GDM1 (cell line): ENCODE measurements at regions not wholly inside any gene's neighbourhood (a gene's known extent, or its start where the extent isn't known, plus 50 kb on each side); places are given as distances from the start of the nearest gene placed in this dataset.

Source experiments
- DNase-seq: peaks from one replicate; lab custom pipeline; 2025; lab: John Stamatoyannopoulos, UW

- DNase-seq = no peak
Measured at GRCh38 chr3:188041193-188041592, 112.8 kb upstream of the LPP start.

GRCh38 chr3:188041895-188042294 is 112.1 kb upstream of the LPP start:
- no peak for DNase-seq

- DNase-seq = no peak
Measured at GRCh38 chr3:188042466-188042865, 111.5 kb upstream of the LPP start.

DNA sequence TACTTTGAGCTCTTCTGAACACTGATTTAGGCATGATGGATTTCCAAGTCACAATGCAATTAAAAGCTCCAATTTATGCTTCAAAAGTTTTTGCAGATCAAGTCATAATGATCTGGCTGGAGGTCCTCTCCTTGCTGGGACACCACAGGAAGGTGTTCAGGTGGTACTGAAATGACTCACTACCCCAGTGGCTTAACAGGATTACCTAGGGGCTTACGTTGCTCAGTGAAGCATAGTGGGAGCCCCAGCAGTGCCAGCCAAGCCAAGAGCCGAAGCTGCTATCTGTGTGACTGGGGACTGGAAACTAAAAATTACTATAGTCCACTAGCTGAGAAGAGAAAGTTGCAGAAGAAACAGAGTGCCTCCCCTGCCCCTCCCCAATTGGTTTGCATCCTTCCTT is 110.1 kb upstream of the LPP start:
- no peak for DNase-seq

DNA sequence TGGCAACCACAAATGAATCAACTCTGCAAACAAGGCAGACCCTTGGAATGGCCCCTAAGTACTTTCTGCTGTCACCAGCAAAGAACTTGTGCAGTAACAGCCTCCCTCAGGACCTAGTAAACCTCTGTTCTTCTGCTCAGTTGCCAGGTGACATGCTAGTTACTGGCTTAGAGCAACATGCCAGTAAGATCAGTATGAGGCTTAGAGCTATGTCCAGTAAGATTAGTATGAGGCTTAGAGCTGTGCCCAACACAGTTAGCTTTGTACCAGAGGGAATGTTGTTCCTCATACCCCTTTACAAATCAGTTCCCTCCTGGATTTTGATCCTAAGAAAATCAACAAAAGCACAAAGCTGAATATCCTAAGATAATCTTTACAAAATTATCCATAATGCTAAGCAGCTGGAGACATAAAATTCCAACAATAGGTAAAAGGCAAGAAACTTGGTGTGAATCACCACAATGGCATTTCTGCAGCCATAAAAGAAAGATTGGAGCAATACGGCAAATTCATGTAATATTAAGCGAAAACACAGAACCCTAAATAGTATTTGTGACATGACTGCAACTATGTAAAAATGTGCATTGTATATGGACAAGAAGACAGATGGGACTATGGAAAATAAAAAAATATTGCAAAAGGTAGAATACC is 107.3 kb upstream of the LPP start:
- no peak for DNase-seq

- DNase-seq = no peak
Measured at GRCh38 chr3:188047536-188047935, 106.4 kb upstream of the LPP start.

GRCh38 chr3:188049606-188050530 is 104.1 kb upstream of the LPP start:
- DNase-seq = peak; percentile 29

GRCh38 chr3:188051801-188052168 is 102.2 kb upstream of the LPP start:
- DNase-seq = no peak

- DNase-seq = no peak
Measured at GRCh38 chr3:188052169-188053035, 101.6 kb upstream of the LPP start.

- no peak for DNase-seq
Measured at GRCh38 chr3:188053036-188053340, 101.0 kb upstream of the LPP start.

GRCh38 chr3:188053710-188054380 is 100.1 kb upstream of the LPP start:
- DNase-seq = no peak

GRCh38 chr3:188054541-188054940 is 99.4 kb upstream of the LPP start:
- no peak for DNase-seq

DNA sequence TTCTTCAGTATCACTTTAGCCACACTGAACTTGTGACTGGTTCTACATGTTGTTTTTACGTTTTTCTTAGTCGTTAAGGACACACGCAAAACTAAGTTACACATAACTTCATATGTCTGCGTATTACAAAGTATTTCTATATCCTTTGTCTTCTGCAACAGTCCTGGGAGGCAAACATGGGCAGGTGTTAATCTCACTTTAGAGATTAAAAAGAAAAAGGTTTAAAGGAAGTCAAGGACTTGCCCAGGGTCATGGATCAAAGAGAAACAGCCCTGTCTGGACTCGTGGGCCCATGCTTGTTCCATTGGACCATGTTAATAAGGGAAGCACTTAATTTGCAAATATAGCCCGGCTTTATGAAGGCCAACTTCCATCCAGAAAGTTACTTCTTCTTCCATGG is 98.6 kb upstream of the LPP start:
- DNase-seq = no peak

GRCh38 chr3:188057124-188057523 is 96.8 kb upstream of the LPP start:
- DNase-seq = no peak

GRCh38 chr3:188058569-188059184 is 95.3 kb upstream of the LPP start:
- DNase-seq = no peak

- DNase-seq = no peak
Measured at GRCh38 chr3:188059351-188059750, 94.6 kb upstream of the LPP start.

- no peak for DNase-seq
Measured at GRCh38 chr3:188060264-188060835, 93.6 kb upstream of the LPP start.

GRCh38 chr3:188060840-188061544 is 93.0 kb upstream of the LPP start:
- DNase-seq = no peak

DNA sequence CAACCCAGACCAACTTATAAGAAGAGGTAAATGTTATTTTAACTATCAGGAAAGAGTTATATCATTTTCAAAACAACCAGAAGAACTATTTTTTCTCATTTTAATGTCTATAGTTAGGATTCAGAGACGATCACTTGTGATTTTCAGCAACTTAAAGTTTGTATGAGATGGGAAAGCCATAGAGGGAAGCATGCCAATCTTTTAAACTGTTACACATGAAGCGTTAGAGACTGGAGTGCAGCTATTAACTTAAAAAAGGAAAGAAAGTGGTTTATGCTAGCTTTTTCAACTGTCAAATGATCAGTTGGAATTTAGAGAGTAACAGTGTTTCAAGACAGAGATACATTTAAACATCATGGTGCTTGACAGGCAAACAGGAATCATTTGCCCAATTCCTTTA is 91.7 kb upstream of the LPP start:
- DNase-seq = no peak

DNA sequence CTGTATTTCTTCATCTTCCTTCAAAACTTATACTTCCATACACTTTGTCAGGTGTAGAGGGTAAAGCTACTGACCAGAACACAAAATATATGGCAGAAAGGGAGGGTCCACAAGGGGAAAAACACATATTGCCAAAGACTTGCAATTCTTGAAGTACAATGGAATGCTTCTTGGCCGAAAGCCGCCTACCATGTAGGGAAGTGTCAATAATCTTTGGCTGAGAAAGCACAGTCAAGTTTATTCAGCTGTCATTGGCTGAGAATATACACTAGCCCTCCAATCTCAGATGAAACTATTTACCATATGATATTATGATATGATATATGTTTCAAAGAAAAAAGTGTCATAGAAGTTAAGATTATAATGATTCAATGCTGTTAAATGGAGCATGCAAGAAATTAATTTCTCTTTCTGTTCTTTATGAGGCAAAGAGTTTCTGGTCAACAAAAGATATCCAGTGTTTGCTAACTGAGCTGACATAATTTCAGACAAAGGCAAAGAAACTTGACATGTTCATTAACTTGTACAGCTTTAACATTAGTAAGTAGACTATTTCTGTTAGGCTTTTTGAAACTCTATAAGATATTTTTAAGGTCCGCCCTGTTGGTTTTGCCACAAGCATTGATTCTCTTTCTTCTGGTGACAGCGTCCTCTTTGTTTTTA is 89.0 kb upstream of the LPP start:
- no peak for DNase-seq
